ENCODE measurements at regions not wholly inside any gene's neighbourhood (a gene's known extent, or its start where the extent isn't known, plus 50 kb on each side); places are given as distances from the start of the nearest gene placed in this dataset.
"Not testable (repeated sequence)": the region's sequence is repeated elsewhere in the genome, so short reads cannot be mapped to it uniquely, and the experiment has no call there.

DNA sequence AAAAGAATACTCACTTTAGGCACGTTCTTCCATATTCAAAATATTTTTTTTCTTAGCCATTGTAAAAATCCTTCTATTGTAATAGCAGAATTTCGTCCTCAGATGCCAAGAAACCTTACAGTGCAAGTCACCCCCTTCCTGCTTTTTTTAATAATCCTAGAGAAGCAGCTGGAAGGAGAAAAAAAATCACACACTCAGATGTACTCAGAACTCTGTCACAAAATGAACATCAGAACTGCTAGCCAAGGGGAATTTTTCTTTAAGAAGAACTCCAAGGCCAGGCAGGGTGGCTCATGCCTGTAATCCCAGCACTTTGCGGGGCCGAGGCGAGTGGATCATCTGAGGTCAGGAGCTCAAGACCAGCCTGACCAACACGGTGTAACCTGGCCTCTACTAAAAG is 127.3 kb upstream of the SPATS2L start:
- no peak for DNase-seq

DNA sequence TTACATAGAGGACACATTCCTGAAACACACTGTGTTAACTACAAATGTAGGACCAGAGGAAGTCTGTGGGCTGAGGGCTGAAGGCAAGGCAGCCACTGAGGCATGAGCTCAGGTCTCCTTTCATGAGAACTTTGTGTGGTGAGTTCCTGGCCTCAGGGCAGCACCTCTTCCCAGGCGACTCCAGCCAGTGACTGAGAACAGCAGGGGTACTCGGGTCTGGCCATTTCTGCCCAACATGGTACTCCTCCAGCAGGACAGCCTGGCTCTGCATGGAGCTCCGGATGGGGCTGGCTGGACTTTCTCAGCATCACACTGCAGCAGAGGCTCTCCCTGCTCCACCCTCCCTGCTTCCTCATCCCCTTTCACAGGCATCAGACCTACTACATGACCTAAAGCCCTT is 125.5 kb upstream of the SPATS2L start:
- no peak for DNase-seq

DNA sequence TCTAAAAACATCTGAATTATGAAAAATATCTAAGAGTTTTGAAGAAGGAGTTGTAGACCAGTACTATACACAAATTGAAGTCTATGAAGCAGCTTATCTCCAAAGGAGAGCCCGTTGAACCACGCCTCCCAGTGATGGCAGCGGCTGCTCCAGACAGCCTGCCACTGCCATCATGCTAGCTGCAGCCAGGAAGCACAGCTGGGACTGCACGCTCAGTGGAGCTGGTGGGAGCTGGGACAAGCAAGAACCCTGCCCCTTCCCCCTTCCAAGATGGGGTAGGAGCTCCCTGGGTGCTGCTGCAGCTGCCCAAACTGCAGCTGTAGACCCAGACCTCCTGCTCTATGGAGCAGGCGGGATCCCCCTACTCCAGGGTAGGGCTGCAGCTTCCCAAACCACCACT is 124.7 kb upstream of the SPATS2L start:
- no peak for DNase-seq

DNA sequence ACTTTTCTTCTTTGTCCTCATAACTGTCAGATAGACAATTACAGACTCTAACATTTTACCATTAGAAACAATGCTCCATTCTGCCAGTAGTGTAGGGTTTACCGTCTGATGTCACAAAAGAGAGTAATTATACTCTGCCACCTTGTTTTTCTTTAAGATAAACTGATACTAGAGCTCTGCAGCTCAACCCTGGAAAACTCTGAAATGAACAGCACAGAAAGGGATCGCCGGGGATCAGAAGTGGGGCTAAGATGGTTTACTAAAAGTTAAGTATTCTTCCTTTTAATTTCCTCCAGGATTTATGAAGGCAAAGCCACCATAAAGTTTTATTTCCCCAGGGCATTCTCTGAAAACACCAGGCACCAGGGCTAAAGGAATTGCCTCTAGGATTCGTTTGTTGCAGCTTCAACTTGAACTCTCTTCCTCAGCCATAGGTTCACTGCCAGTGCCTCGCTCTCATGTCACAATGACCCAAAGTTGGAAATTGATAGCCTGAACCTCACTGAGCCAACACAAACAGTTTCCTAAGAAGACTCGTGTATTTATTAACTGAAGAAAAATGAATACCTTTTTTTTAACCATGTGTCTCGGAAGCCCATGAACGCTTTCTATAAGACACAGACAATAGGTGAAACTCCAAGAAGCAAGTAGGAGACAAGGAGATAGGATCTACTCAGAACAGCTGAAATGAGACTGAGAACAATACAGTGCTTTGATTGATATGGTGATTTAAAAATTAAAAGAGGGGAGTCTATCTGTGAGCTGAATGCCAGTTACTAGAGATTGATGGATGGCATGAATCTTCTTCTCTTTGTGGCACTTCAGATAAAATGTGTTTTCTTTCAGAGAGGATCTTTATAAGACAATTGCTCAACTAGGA is 121.5 kb upstream of the SPATS2L start:
- DNase-seq, result no peak

DNA sequence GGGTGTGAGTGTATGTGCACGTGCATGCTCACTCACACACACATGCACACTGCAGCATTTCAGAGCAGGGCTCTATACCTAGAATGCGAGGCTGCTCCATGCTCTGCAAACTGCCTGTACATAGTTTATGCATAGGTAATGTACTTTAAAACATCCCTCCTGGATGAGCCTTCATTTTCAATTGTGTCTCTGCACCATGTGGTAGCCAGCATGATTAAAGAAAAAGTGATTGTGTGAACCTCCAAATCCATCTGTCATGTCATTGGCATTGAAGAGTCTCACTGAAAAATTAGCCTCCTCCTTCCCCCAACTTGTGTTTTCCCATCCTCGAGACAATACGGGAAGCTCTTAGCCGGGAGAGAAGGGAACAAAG is 120.9 kb upstream of the SPATS2L start:
- DNase-seq, result no peak

DNA sequence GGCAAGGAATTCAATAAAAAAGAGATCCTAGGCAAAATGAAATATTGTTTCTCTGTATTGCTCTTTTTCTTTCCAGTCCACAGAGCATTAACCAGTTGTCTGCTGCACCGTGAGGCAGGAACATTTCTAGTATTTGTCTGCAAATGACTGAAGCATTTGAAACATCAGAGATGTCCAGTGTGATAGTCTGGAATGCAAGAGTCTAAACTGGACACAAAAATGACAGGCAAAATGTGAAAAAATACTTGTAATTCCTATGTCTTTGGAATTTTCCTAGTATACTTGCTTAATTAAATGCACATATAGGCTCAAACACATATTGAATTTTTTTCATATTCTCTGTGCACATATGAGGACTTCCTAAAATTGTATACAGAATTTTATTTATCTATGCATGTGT is 120.5 kb upstream of the SPATS2L start:
- DNase-seq, result no peak

DNA sequence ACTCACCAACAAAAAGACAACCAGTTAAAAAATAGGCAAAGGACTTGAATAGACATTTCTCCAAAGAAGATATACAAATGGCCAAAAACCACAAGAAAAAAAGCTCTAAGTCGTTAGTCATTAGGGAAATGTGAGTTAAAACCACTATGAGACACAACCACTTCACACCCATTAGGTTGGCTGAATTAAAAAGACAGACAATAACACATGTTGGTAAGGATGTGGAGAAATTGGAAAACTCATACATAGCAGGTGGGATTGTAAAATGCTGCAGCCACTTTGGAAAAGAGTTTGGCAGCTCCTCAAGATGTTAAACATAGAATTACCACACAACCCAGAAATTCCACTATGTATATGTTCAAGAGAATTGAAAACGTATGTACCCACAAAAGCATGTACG is 117.6 kb upstream of the SPATS2L start:
- peak; percentile 29 for DNase-seq

DNA sequence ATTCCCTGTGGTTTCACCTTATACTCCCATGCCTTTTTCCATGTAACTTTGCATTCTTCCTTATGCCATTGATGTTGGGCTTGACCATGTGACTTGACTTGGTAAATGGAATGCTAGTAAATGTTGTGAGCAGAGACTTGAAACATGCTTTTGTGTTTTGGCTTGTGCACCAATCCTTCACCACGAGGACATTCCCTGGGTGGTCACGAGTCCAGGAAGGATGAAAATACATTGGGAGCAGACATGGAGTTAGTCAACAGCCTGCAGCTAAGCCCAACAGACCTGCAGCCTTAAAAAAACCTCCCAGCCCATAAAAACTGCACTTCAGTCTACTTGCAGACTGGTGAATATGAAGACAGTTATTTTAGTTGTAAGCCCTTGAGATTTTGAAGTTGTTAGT is 116.5 kb upstream of the SPATS2L start:
- peak; percentile 17 for DNase-seq

DNA sequence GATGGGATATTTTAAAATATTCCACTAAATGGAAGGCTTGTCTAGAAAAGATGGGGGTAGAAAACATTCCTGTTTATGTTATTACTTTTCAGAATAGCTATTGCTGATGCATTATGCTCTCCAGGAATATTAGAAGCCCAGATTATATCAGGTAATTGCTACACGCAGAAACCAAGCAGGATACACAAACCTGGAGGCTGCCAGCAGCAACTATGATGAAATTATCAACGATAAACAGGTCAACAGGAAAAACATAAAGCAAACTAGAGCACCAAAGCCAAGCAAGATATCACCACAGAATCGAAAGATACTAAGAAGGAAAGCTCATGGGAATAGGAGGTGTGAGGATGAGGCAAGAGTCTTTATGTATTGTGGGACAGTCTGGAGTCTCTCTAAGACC is 113.2 kb upstream of the SPATS2L start:
- DNase-seq, result no peak

DNA sequence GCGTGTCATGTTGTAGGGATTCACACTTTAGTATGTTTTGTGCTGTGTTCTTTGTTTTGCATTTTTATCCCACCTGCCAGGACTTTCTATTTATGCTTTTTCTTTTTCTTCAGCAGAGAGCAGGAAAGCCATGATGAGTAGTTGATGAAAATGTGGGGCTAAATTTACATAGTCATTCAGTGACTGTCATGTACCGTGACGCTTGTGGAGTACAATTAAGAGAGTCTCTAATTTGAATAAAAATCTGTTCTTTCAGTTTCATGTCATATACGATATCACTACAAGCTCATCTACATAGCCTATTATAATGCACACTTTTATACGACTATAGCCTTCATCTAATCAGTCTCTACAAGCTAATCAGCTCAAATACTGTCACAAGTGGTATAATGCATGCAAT is 112.7 kb upstream of the SPATS2L start:
- no peak for DNase-seq

DNA sequence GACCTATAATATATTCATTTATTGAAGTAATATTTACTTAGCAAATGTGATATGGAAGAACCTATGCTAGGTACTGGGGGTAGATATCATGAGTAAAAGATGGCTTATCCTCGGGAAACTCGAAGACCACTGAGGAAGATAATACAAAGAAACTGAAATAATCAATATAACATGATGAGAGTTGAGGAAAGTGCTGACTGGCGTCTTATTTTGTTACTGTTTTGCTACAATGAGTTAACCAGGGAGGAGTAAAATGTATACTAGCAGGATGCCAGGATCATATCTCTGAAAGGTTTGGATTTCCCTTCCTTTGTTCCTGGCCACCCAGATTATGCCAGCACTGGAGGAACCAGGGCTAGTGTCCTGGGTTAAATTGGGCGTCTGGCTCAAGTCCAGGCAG is 111.7 kb upstream of the SPATS2L start:
- DNase-seq, result no peak

DNA sequence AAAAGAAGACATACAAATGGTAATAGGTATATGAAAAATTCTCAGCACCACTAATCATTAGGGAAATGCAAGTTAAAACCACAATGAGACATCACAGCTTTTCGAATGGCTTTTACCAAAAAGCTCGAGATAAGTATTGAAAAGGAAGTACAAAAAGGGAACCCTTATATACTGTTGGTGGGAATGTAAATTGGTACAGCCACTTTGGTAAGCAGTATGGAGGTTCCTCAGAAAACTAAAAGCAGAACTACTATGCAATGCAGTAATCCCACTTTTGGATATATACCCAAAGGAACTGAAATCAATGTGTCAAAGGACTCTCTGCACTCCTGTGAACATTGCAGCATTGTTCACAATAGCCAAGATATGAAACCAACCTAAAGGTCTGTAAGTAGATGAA is 107.5 kb upstream of the SPATS2L start:
- DNase-seq, result no peak

DNA sequence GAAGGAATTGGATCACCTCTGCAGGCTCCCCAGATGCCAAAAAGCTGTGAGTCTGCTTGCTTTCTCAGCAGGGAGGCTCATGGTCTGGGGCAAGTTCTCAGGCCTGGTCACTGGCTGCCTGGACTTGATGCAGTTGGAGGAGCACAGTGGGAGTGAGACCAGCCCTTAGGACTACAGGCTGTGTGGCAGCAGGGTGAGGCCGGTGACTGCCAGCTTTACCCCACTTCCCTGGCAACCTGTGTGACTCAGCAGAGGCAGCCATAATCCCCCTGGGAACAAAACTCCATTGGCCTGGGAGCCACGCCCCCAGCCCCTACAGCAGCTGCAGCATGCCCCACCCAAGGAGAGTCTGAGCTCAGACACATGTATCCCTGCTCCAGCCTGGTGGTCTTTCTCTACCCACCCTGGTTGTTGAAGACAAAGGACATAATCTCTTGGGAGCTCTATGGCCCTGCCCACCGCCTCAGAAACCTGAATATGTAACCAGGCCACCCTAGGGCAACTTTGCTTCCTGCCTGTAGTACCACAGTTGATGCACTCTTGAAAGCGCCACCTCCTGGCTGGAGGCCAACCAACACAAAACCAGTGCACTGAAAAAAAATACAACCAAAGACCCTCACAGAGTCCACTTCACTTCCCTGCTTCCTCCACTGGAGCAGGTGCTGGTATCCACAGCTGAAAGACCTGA is 106.8 kb upstream of the SPATS2L start:
- no peak for DNase-seq

DNA sequence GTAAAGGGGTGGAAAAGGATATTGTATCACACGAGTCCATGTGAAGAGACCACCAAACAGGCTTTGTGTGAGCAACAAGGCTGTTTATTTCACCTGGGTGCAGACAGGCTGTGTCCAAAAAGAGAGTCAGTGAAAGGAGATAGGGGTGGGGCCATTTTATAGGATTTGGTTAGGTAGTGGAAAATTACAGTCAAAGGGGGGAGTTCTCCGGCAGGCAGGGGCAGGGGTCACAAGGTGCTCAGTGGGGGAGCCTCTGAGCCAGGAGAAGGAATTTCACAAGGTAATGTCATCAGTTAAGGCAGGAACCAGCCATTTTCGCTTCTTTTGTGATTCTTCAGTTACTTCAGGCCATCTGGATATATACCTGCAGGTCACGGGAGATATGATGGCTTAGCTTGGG is 104.7 kb upstream of the SPATS2L start:
- DNase-seq, result not testable (repeated sequence)

DNA sequence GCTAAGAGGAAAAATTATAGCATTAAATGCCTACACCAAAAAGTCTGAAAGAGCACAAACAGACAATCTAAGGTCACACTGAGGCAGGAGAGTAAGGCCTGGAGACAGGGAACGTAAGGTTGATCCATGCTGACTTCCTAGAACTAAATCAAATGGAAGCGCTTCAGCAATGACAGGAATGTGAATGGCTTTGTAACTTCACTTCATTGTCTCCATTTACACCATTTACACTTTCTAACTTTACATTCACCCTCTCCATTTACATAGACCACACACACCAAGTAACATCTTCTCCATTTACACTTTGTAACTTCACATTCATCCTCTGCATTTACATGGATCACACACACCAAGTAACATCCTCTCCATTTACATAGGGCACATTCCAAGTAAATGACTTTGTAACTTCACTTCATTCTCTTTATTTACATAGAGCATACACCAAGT is 103.1 kb upstream of the SPATS2L start:
- DNase-seq, result no peak

DNA sequence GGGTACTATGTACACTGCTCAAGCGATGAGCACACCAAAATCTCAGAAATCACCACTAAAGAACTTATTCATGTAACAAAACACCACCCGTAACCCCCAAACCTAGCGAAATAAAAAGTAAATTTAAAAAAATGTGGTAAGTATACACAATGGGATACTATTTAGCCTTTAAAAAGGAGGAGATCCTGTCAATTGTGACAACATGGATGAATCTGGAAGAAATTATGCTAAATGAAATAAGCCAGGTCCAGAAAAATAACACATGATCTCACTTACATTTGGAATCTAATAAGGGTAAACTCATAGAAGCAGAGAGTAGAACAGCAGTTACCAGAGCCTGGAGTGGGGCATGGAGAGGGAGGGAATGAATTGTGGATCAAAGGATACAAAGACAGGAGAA is 98.5 kb upstream of the SPATS2L start:
- no peak for DNase-seq

DNA sequence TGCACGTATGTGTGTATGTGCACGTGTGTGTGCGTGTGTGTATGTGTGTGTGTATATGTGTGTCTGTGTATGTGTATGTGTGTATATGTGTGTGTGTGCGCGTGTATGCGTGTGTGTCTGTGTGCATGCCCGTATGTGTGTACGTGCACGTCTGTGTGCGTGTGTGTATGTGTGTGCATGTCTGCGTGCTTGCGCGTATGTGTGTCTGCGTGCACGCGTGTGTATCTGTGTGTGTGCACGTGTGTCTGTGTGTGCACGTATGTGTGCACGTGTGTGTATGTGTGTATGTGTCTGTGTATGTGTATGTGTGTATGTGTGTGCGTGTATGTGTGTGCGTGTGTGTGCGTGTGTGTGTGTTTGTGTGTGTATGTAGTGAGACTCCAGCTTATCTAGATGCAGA is 97.5 kb upstream of the SPATS2L start:
- no peak for DNase-seq

DNA sequence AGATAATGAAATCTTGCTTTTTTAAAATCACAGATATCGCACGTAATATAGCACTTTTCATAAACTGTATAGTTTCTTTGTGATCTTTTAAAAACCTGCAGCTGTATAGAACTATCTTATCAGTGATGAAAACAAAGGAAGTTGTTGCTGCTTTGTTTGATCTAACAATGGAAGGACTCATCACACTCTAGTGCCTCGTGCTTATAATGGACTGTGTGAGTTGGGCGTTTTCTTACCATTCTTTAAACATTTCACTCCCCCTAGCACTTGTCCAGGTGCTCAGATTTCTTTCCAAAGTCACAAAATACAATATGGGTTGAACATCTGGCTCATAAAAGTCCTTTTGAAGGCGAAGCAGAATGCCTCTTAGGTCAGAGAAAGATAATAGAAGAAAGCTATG is 94.8 kb upstream of the SPATS2L start:
- DNase-seq, result no peak

DNA sequence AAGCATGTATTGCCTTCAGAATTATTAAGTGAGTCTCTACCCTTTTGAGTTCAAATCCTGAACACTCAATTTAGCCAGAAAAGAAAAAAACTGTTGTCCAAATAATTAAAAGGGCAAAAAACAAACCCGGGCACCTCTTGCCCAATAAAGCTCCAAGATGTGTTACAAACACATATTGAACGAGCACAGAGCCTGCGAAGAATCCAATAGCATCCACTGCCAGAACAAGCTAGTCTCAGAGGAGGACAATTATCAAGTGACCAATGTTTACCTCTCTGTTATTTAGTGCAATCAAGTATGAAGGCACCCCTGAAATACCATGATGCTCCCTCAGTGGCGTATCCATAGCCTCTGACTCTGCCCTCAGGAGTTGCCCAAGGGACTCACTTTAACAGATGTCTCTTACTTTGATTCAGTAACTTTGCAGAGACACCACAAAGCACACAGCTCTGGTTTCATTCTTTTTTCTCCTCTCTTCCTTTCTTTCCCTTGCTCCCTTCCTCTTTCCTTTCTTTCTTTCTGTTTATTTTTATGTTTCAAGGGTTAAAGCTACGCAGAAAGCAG is 93.5 kb upstream of the SPATS2L start:
- DNase-seq, result no peak

DNA sequence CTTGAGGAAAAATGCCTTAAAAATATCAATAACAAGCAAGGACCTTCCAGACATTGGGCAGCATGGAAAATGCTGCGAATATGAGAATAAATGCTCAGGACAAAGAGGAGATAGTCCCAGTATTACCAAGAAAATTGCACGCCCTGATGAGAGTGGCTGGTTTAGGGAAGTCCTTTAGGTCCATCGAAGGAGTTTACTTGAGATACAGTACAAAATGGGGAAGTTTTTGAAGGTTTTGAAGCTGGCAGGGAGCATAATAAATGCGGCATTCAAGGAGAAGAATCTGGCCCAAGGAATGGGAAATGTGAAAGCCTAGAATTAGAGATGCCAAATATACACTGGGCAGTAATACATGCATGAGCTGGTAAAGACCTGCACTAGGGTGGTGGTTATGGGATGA is 90.2 kb upstream of the SPATS2L start:
- no peak for DNase-seq

DNA sequence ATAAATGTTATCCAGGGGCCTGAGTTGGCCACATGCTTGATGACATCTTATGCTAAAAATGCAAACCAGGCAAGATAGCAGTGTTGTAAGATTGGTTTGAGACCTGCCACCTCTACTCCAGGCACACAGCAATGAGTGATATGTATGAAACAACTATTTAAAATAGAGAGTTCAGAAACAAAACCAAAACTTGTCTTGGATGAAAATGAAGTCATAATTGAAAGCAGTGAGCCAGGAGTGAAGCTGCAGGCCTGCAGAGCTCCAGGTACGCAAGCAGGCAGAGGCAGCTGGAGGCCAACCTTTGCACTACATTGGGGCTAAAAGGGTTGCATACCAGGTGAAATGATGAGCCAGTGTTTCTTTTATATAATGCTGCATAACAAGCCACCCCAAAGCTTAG is 89.2 kb upstream of the SPATS2L start:
- no peak for DNase-seq

DNA sequence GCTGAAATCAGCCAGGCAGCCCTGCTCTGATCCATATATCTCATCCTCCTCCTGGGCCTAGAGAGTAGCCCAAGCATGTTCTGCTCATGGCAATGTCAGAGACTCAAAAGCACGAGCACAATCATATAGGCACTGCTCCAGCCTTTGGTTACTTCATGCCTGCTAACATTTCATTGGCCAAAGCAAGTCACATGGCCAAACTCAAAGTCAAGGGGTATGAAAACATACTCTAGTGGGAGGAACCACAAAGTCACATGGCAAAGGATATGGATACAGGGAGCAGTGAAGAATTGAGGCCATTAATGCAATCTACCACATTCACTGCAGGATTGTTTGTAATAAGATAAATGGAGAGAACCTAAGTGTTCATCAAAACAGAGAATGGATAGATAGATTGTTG is 87.8 kb upstream of the SPATS2L start:
- no peak for DNase-seq

DNA sequence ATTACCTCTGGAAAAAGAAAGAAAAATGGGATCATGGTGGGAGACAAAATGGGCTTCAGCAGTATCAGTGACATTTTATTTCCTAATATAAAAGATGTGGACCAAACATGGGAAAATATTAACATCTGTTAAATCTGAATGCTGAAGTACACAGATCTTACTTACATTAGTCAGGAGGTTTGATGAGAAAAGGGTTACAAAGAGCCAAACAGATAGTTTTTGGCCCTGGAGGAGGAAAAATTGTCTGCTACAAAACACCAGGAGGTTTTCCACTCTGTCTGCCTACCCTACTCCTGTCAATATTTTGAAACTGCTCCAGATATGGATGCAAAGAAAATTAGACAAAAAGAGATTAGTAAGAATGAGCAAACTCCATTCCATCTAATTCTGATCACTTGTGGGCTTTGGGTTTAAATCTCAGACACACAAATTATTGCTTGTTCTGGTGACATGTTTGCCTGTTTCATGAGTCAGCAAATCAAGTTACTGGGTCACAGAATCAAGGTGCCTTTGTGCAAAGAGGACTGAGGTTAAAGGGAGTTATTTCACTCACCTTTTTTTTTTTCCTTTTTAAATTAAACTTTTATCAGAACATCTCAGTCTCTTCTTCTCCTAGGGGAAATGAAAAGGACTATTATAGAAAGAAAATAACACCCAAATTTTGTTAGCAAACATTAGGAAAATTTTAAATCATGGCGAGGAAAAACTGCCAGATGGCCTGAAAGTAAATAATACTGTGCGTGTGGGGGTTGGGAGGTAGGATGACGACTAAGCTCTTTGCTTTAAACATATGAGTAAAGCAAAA is 87.0 kb upstream of the SPATS2L start:
- no peak for DNase-seq

Measured in fibroblast of skin of right quadriceps (primary cell).